NCI-H146 treated with DMSO at 0.1 percent for 48 hours (cell line): ENCODE measurements at regions not wholly inside any gene's neighbourhood (a gene's known extent, or its start where the extent isn't known, plus 50 kb on each side); places are given as distances from the start of the nearest gene placed in this dataset.

ENCODE experiments used
- DNase-seq: peaks from one replicate; lab custom pipeline; 2025; ENCODE audit not compliant: unreplicated experiment; lab: John Stamatoyannopoulos, UW

GRCh38 chr5:175246889-175247520 is 197.0 kb downstream of the DRD1 start:
- no peak for DNase-seq

- DNase-seq = no peak
These were observed 197.6 kb downstream of the DRD1 start for GRCh38 chr5:175246242-175246888.

DNA sequence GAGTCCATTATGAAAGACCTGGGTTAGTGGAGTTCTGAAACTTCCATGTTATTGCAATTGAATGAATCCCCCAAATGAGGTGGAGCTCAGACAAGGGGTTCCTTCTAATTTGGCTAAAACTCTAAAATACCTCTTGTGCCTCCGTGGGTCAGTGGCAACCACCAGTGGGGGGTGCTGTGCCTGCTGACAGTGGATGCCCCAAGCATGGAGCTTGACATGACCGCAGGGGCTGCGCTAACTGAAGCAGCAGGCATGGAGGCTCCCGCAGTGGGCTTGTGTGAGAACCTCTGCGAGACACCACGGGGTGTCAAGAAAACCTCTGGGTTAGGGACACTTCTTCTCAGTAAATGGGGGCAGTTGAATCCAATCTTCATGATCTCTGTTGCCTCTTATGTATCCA is 200.5 kb downstream of the DRD1 start:
- no peak for DNase-seq

GRCh38 chr5:175242207-175242606 is 201.8 kb downstream of the DRD1 start:
- DNase-seq = no peak

DNA sequence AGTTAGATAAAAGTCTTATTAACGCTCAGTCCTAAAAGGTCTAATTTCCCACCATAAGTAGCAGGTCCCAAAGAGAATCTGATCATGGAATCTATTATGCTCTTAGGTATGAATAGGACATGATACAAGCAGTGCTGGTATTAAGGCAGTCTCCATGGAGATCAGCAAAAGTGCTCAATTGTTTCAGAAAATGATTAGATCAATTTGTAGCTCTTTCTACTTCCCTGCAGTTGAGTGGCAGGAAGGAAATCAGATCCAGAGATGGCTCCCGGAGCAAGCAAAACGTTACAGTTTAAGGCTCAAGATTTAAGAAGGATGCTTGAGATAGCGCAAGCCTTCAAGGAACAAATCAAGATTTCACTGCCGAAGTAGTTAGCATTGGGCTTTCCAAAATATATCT is 205.7 kb downstream of the DRD1 start:
- no peak for DNase-seq

DNA sequence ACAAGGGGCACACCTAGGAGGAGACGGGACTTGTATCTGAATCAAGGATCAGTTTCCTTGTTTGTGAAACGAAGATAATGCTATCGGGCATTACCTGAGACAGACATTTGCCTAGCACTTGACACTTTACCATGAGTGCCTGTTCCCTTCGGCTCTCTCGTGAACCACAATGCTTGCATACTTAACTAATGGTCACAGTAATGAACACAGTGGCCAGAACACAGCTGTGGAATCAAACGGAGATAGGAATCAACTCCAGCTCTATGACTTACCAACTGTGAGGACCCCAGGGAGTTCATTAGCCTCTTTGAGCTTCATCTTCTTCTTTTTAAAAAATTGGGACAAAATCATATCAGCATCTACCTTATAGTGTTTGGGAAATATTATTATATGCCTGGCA is 207.8 kb downstream of the DRD1 start:
- no peak for DNase-seq

- DNase-seq = no peak
These were observed 208.6 kb downstream of the DRD1 start for GRCh38 chr5:175235251-175235960.

GRCh38 chr5:175230299-175230698 is 213.7 kb downstream of the DRD1 start:
- no peak for DNase-seq

DNA sequence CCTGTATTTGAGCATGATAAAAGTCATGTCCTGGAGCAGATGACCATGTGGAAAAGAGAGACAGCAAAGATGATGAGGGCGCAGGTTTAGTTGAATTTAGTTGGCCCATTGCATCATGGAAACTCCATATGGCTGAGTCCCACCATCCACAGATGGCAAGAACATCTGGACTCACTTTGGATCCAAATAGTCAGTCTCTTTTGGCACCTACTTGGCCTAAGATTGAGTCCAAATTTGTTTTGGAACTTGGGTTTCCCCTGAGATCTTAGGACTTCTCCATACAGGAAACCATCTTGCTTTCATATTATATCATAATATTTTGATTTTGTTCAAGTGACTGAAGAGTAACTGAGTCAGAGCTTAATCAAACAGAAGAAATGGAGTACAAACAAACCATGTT is 217.5 kb downstream of the DRD1 start:
- no peak for DNase-seq

- no peak for DNase-seq
These were observed 220.7 kb downstream of the DRD1 start for GRCh38 chr5:175223291-175223690.

DNA sequence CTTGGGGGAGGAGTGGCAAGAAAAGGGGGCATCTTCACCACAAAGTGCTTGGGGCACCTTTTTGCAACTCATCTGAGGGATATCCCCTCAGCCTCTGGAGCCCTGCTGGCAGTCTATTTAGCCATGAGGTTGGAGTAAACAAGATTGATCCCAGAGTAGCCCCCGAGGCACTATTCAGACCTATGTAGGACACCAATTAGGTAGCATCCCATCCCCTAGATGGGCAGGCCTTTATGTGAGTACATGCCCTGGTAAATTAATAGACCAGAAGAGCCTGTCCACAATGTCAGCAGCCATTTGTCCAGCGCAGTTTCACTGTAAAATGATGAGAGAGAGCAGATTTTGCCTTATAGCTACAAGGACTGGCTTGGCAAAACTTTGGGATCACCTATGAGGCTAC is 221.4 kb downstream of the DRD1 start:
- no peak for DNase-seq

- DNase-seq = no peak
These were observed 223.4 kb downstream of the DRD1 start for GRCh38 chr5:175220549-175220948.

DNA sequence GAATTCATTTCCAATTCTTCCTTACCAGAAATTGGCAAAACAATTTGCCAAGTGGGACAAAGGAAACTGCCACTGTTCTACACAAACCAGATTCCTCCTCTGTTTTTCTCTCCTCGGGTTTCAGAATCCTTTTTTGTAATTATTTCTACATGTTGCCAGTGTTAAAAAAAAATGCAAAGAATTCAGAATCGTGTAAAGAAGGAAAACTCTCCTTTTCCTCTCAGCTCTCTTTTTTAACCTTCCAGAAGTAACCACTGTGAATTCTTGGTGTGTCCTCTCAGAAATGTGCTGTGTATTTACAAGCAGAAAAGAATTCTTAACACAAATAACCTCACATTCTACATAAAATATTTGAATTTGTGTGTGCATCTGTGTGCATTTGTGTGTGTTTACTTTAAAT is 224.6 kb downstream of the DRD1 start:
- no peak for DNase-seq

GRCh38 chr5:175216991-175217390 is 227.0 kb downstream of the DRD1 start:
- DNase-seq = no peak

DNA sequence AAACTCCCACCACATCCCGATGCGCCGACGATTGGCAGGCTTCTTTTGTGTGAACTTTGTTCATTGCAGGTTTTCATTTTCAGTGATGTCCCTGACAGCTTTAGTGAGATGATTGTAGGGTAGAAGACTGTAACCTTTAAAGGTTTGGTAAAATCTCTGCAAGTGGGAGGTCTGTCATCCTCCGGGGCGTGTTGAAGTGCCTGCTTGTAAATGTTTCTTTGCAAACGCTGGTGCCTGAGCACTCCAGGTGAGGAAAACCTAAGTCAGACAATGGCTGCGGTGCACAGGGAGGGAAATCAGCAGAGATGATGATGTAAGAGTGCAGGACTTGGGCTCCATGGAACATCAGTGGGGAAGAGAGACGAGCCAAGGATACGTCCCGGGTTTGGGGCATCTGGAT is 228.1 kb downstream of the DRD1 start:
- DNase-seq = no peak

DNA sequence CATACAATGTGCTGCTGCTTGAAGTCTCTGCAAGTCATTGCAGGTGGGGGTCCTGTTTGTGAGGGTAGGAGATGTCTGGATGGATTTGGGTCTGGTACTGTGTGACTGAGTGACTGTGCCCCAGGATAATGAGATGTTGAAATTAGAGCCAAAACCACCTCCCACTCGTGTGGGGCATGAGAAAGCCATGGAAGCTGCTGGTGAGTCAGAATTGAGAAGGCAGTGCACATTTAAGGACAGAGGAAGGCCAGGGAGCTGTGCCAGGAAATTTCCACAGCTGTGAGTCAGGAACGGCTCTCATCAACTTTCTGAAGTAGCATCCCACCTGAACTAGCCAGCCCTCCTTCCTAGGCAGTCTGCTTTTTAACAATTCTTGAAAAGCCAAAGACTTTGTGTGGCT is 229.8 kb downstream of the DRD1 start:
- DNase-seq = no peak

GRCh38 chr5:175211956-175212756 is 231.8 kb downstream of the DRD1 start:
- no peak for DNase-seq

GRCh38 chr5:175207321-175208040 is 236.5 kb downstream of the DRD1 start:
- DNase-seq = no peak

GRCh38 chr5:175206669-175207068 is 237.3 kb downstream of the DRD1 start:
- DNase-seq = no peak

GRCh38 chr5:175202463-175203068 is 241.4 kb downstream of the DRD1 start:
- no peak for DNase-seq

GRCh38 chr5:175201393-175201792 is 242.6 kb downstream of the DRD1 start:
- DNase-seq = no peak
